Pancreas (tissue), 10 donors: ENCODE measurements at regions not wholly inside any gene's neighbourhood (a gene's known extent, or its start where the extent isn't known, plus 50 kb on each side); places are given as distances from the start of the nearest gene placed in this dataset.

Source experiments
- ATAC-seq, 4 donors: fragments of 200-7000 bp; cut with Tn5 transposase; one replicate each; pipeline versions ENCODE4 v1.8.0 to v1.9.1; 2020; ENCODE audit warnings: mild to moderate bottlenecking in 4 of 4, moderate library complexity in 4 of 4
- DNase-seq, 6 donors: peaks; one replicate each; pipeline ENCODE4 v3.0.0-alpha.2; 2020
- FAIRE-seq: peaks from 2 replicates; lab custom pipeline; 2012; peaks lifted over from hg19 to GRCh38; lab: Jason Lieb, UNC
- H3K27ac ChIP-seq, 4 donors: fragments of 200-600 bp; sonication (generic); 1 replicate in 3 of 4; 2 replicates in 1 of 4; pipeline versions ENCODE4 v1.5.0 to v1.8.0; 2020
- H3K27me3 ChIP-seq, 4 donors: fragments of 200-600 bp; one replicate each; pipeline ENCODE4 v1.8.0; 2021
- H3K36me3 ChIP-seq, 3 donors: fragments of 200-600 bp; sonication (generic) in 1 of 3; one replicate each; pipeline versions ENCODE4 v1.5.0 to v1.8.0; 2020 to 2021
- H3K4me1 ChIP-seq, 3 donors: fragments of 200-600 bp; one replicate each; pipeline ENCODE4 v1.8.0; 2021
- H3K4me3 ChIP-seq, 4 donors: fragments of 200-600 bp; sonication (generic) in 2 of 4; one replicate each; pipeline versions ENCODE4 v1.5.0 to v1.8.0; 2020 to 2021
- H3K9me3 ChIP-seq, 4 donors: fragments of 200-600 bp; one replicate each; pipeline ENCODE4 v1.8.0; 2021
- WGBS, 2 donors: extraction: QIAGEN DNeasy Blood & Tissue Kit; methylation state at CpG; one replicate each; pipeline ENCODE4 v1.1.7; 2013; 5-methylcytosine and 5-hydroxymethylcytosine counted together
- intact Hi-C, 3 donors: fragments of 100-400 bp; cut with DNase I; formaldehyde crosslinking; loops; one replicate each; pipeline versions ENCODE4 v1.11.1 to v1.14.2; 2022
- TF ChIP-seq, protein P1 (sequence below), 4 donors: fragments of 200-600 bp; sonication (generic) in 3 of 4; IDR thresholded peaks; one replicate each; pipeline versions ENCODE4 v1.5.0 to v1.8.0; 2021; ENCODE audit warnings: antibody characterized with exemption in 4 of 4
- donor health status: healthy with polysubstance abuse.
- donor health status: DM: no; HTN: no; CAD: no; lungs with moderate emphysema.
- donor health status: DM: no; HTN: no; CAD: no.
- donor health status: control.
- donor health status: control.
- donor health status: Bipolar disorder and iron deficiency.
- donor health status: DM: yes; HTN: yes; CAD: no.
- donor health status: DM: no; HTN: no; CAD: no.
- donor health status: DM: no; HTN: no; CAD: no.
- donor health status: DM: yes; HTN: yes; CAD: no.

DNA sequence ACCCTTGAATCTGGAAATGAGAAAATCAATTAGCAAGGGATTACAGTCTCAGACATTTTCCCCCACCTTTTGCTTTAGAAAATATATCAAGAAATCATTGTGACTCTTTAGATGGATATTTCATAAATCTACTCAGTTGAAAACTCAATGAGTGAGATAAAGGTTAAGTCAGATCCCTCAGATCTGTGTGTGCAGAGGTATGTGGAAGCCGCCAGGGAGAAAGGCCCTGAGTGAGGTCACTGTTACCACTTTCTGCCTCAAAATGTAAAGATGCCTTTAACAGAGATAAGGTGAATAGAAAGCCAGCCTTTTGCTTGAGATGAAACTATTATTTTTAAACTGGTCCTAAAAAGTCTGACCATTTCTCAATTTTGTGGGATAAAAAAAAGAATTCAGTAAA, 225.6 kb upstream of the HES1 start:
- Histone ChIP-seq H3K36me3 (no peaks in the 10 kb centered on the region), H3K4me1 (peaks cover 0 to 6% (median 0%) of the 10 kb centered on the region in 3 donors), H3K4me3 (no peak overlapping the region), H3K27ac (no peak overlapping the region), H3K9me3 (no peaks in the 10 kb centered on the region), H3K27me3 (no peaks in the 10 kb centered on the region)
- TF ChIP-seq, protein P1, sequence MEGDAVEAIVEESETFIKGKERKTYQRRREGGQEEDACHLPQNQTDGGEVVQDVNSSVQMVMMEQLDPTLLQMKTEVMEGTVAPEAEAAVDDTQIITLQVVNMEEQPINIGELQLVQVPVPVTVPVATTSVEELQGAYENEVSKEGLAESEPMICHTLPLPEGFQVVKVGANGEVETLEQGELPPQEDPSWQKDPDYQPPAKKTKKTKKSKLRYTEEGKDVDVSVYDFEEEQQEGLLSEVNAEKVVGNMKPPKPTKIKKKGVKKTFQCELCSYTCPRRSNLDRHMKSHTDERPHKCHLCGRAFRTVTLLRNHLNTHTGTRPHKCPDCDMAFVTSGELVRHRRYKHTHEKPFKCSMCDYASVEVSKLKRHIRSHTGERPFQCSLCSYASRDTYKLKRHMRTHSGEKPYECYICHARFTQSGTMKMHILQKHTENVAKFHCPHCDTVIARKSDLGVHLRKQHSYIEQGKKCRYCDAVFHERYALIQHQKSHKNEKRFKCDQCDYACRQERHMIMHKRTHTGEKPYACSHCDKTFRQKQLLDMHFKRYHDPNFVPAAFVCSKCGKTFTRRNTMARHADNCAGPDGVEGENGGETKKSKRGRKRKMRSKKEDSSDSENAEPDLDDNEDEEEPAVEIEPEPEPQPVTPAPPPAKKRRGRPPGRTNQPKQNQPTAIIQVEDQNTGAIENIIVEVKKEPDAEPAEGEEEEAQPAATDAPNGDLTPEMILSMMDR (IDR thresholded peaks at IDR 0.05) = no peak
- intact Hi-C loops = no loop called here
- 89 to 97% methylated on average over 1 of the region's 1 CpG for WGBS, 2 donors
- FAIRE-seq = no peak
- DNase-seq = no peak
- no peak for ATAC-seq

DNA sequence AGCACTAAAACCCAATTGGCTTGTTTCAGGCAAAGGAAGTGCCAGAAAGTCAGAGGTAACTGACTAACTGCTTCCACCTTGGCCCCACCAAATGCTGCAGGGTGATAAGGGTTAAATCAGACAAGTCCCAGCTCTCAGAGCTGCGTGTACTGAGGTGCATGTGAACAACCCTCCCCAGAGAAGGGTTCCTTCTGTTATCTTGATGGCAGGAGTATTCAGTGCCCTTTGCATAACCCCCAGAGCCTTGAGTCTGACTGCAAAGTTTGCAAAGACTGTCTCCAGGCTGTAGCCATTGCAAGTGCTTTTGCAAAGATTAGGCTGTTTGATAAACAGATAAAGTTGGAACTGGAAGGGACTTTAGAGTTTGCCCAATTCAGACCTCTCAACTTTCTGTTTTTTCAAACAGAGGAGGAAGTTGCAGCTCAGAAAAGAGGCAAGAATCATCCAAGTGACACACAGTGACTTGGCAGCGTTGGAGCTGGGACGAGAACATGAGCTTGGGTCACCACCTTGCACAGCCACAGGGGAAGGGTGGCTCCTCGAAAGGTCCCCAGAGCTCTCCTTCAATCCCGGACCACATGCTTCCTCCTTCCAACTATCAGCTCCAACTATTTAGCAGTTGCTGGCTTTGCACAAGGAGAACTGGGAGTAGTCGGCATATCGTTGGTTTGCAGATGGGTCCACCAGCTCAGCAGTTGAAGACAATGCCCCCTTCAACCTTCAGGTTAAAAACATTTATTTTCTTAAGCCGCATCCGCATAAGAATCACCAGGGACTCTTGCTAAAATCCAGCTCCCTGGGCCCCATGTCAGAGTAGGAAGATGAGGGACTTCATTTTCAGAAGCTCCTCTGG, 224.8 kb upstream of the HES1 start:
- Histone ChIP-seq H3K27me3 (no peaks in the 10 kb centered on the region), H3K4me3 (no peak overlapping the region), H3K4me1 (peaks cover 0 to 6% (median 0%) of the 10 kb centered on the region in 3 donors), H3K27ac (no peak overlapping the region), H3K36me3 (no peaks in the 10 kb centered on the region), H3K9me3 (no peaks in the 10 kb centered on the region)
- DNase-seq (no peak), FAIRE-seq (no peak), ATAC-seq (peak in 2 of 4 donors; percentile 25 to 29)
- 79% methylated on average over 9 of the region's 9 CpGs for WGBS, 2 donors
- intact Hi-C loops = no loop called here
- TF ChIP-seq, protein P1 (IDR thresholded peaks at IDR 0.05) = no peak

DNA sequence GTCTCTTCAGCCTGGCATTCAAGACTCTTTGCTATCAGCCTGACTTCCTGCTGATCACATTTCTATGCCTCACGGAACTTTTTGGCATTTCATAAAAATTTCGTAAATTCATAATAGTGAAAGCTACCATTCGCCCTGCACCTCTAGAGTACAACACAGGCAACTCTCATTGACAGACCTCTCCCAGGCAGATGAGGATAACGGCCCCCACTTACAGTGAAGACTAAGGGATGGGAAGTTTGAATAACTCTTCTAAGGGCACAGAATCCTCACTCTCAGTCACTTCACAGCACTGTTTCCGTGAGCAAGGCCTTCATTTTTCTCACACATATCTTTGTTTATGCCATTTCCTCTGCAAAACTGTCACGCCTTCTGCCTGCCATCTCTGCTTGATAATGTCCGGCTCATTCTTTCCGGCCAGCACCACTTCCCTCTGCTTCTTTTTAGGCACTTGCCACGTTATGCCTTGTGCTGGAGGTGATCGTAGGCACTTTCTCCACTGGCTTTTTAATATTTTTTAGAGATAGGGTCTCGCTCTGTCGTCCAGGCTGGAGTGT, 224.1 kb upstream of the HES1 start:
- TF ChIP-seq, protein P1 (IDR thresholded peaks at IDR 0.05) = no peak
- H3K4me1 ChIP-seq = peaks cover 0 to 6% (median 0%) of the 10 kb centered on the region in 3 donors
- DNase-seq (no peak), ATAC-seq (no peak), FAIRE-seq (no peak)
- H3K4me3 ChIP-seq = no peak overlapping the region
- 92% methylated on average over 12 of the region's 12 CpGs for WGBS, 2 donors
- no peaks in the 10 kb centered on the region for H3K36me3 ChIP-seq
- no peak overlapping the region for H3K27ac ChIP-seq
- H3K9me3 ChIP-seq = no peaks in the 10 kb centered on the region
- no peaks in the 10 kb centered on the region for H3K27me3 ChIP-seq
- intact Hi-C loops = no loop called here

DNA sequence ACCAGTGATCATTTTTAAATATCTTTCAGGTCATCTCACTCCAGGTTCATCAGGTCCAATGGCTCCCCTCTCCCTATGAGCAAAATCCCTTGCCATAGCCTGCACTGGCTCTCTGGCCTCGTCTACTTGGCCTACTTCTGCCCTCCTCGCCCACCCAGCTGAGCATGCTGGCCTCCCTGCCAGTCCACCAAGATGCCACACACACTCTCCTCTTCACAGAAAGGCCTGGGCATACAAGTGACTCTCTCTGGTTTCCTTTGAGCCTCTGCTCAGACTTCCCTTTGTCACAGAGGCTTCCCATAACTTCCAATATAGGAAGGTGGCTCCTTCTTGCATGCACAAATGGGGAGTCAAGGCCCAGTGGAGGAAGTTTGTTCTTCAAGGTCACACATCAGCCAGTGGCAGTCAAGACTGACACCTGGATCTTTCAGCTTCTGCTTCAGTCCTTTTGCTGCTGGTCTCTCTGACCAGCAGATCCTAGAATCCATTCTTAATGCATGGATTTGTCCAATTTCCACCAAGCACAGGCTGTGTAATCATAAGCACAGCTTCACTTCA, 223.2 kb upstream of the HES1 start:
- intact Hi-C loops = no loop called here
- no peak overlapping the region for H3K27ac ChIP-seq
- 91 to 95% methylated on average over 2 of the region's 2 CpGs for WGBS, 2 donors
- H3K36me3 ChIP-seq = no peaks in the 10 kb centered on the region
- TF ChIP-seq, protein P1 (IDR thresholded peaks at IDR 0.05) = no peak
- H3K4me3 ChIP-seq = no peak overlapping the region
- H3K4me1 ChIP-seq = peaks cover 0 to 6% (median 0%) of the 10 kb centered on the region in 3 donors
- DNase-seq (no peak), FAIRE-seq (no peak), ATAC-seq (no peak)
- no peaks in the 10 kb centered on the region for H3K9me3 ChIP-seq
- H3K27me3 ChIP-seq = no peaks in the 10 kb centered on the region
